ENCODE measurements at regions not wholly inside any gene's neighbourhood (a gene's known extent, or its start where the extent isn't known, plus 50 kb on each side); places are given as distances from the start of the nearest gene placed in this dataset.
"Not testable (repeated sequence)": the region's sequence is repeated elsewhere in the genome, so short reads cannot be mapped to it uniquely, and the experiment has no call there.

- no peak for DNase-seq (ENCODE audit: low spot score)
These were observed 107.9 kb upstream of the FAM174B start for GRCh38 chr15:92763459-92763858.

GRCh38 chr15:92768131-92768530, 112.6 kb upstream of the FAM174B start:
- not testable (repeated sequence) for DNase-seq (ENCODE audit: low spot score)

DNA sequence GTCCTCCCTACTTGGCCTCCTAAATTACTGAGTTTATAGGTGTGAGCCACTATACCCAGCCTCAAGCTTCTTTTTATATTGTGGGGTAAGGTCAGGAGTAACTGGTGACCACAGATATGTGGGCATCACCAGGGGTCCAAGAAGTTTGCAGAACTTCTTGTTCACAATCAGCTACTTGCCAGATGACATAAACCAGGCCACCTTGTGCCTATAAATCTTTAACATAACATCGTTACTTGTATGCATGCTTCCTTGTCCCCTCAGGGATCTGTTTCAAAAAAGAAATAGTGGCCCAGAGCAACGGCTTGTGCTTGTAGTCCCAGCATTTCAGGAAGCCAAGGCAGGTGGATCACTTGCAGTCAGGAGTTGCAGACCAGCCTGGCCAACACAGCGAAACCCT, 115.1 kb upstream of the FAM174B start:
- DNase-seq (ENCODE audit: low spot score): no peak

DNA sequence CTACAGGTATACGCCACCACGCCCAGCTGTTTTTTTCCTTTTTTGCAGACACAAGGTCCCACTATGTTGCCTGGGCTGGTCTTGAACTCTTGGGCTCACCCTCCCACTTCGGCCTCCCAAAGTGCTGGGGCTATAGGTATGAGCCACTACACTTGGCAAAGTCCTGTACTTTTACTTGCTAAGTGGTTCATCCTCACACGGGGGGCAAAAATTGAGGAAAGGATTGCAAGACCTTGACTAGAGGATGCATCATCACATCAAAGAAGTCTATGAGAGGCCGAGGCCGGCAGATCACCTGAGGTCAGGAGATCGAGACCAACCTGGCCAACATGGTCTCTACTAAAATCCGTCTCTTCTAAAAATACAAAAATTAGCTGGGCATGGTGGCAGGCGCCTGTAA, 116.5 kb upstream of the FAM174B start:
- DNase-seq (ENCODE audit: low spot score): no peak

DNA sequence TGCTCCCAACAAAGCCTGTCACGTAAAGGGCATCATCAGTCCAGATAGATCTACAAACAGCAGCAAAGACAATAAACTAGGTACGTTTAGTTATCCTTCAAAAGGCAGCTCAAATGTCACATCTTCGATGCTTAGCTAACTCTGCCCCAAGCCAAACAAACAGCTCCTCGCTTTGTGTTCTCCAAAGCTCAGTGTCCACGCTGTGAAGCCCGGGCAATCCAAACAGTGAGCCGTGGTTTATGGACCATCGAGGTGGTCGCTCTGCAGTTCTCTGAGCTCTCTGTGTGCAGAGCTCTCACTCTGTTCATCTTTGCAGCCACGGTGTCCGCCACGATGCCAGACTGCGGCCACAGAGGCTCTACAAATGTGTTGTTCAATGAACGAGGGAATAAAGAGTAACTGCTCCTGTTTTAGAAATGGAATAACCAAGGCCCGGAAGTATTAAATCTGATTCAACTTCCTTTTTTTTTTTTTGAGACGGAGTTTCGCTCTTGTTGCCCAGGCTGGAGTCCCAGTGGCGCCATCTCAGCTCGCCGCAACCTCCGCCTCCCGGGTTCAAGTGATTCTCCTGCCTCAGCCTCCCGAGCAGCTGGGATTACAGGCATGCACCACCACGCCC, 117.2 kb upstream of the FAM174B start:
- DNase-seq (ENCODE audit: low spot score): no peak

- no peak for DNase-seq (ENCODE audit: low spot score)
These were observed 117.8 kb upstream of the FAM174B start for GRCh38 chr15:92773340-92773739.

GRCh38 chr15:92779874-92780273, 120.2 kb upstream of the CHD2 start:
- no peak for DNase-seq (ENCODE audit: low spot score)

GRCh38 chr15:92780843-92781242, 119.3 kb upstream of the CHD2 start:
- no peak for DNase-seq (ENCODE audit: low spot score)

DNA sequence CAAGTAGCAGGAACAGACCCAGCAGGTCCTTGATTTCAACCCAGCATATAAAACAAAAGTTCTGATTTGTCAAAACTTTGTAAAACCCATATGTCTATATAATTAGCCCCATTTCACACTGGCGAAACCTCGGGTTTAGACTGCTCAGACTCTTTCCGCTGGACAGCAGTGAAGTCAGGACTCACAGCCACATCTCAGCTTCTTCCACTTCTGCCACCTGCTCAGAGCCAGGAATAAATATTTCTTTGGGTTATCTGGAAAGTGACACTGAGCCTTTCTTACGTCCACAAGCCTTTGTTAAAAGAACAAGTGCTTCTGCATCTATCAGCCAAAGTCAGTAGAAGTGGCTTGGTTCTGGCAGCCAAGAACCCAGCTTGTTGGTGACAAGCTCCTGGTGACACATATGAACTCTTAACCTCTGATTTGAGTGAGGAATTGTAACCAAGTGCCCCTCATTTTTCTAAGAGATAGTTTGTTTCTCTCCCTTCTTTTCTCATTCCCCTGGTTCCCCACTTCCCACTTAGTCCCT, 118.1 kb upstream of the CHD2 start:
- DNase-seq (ENCODE audit: low spot score): no peak

DNA sequence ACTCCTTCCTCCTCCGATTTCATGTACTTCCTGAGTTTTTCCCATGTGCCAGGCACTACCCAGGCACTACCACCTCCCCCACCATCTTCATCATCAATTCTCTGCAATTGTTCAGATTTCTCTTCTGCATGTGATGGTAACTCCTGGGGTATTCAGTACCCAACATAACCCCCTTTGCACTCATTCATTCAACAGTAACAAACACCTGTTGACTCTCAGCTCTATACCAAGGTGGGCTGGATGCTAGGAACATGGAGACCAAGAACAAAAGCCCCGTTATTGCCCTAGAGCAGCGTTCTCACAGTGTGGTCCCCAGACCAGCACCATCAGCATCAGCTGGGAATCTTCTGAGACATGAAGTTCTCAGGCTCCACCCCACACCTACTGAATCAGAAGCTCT, 113.0 kb upstream of the CHD2 start:
- no peak for DNase-seq (ENCODE audit: low spot score)

DNA sequence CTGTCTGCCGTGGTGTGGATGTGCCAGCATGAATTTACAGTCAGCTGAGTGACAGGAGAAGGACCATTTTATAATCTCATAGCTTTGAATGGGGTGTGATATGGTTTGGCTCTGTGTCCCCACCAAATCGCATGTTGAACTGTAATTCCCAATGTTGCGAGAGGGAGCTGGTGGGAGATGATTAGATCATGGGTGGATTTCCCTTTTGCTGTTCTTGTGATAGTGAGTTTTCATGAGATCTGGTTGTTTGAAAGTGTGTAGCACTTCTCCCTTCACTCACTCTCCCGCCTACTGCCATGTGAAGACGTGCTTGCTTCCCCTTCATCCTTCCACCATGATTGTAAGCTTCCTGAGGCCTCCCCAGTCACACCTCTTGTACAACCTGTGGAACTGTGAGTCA, 111.9 kb upstream of the CHD2 start:
- DNase-seq (ENCODE audit: low spot score): no peak

GRCh38 chr15:92788793-92789192, 111.3 kb upstream of the CHD2 start:
- not testable (repeated sequence) for DNase-seq (ENCODE audit: low spot score)

- no peak for DNase-seq (ENCODE audit: low spot score)
These were observed 103.9 kb upstream of the CHD2 start for GRCh38 chr15:92796161-92796611.

- peak; percentile 76 for DNase-seq (ENCODE audit: low spot score)
These were observed 102.7 kb upstream of the CHD2 start for GRCh38 chr15:92797168-92798052.

DNA sequence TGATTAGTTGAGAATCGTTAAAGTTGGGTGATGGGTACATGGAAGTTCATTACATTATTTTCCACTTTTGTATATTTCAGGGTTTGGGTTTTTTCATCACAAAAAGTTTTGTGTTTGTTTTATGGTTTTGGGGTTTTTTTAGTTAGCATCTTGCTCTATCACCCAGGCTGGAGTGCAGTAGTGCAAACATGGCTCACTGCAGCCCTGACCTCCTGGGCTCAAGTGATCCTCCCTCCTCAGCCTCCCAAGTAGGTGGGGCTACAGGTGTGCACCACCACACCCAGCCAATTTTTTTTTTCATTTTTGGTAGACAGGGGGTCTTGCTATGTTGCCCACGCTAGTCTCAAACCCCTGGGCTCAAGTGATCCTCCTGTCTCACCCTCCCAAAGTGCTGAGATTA, 100.1 kb upstream of the CHD2 start:
- DNase-seq (ENCODE audit: low spot score): no peak

- DNase-seq (ENCODE audit: low spot score): not testable (repeated sequence)
These were observed 99.6 kb upstream of the CHD2 start for GRCh38 chr15:92800416-92801055.

- DNase-seq (ENCODE audit: low spot score): not testable (repeated sequence)
These were observed 98.9 kb upstream of the CHD2 start for GRCh38 chr15:92801056-92801773.

DNA sequence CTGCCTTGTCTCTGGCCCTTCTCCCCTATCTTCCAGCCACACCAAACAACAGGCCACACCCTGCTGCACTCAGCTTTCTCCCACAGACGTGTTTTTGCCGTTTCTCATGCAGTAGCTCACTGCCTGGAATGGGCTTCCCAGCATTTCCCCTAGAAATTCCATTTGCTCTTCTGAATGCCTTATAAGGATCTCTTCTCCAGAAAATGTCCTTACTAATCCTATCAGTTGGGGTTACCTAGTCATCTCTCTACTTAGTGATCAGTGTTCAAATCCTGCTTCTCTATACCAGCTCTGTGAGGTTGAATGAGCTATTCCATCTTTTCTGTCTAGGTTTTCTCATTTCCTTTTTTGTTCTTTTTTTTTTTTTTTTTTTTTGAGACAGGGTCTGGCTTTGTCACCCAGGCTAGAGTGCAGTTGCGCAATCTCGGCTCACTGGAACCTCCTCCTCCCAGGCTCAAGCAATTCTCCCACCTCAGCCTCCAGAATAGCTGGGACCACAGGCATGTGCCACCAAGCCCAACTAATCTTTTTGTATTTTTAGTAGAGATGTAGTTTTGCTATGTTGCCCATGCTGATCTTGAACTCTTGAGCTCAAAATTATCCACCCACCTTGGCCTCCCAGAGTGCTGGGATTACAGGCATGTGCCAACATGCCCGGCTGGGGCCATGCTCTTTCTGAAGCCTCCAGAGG, 98.2 kb upstream of the CHD2 start:
- DNase-seq (ENCODE audit: low spot score): peak; percentile 49

DNA sequence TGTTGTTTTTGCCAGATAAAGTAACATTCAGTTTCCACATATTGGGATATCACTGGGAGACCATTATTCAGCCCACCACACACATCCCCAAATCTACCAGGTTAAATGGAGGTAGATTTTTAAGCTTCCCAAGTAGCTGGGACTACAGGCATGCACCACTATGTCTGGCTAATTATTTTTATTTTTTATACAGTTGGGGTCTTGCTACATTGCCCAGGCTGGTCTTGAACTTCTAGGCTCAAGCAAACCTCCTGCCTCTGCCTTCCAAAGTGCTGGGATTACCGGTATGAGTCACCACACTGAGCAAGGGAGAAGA, 96.6 kb upstream of the CHD2 start:
- no peak for DNase-seq (ENCODE audit: low spot score)

GRCh38 chr15:92803852-92804609, 96.1 kb upstream of the CHD2 start:
- DNase-seq (ENCODE audit: low spot score): peak; percentile 55

DNA sequence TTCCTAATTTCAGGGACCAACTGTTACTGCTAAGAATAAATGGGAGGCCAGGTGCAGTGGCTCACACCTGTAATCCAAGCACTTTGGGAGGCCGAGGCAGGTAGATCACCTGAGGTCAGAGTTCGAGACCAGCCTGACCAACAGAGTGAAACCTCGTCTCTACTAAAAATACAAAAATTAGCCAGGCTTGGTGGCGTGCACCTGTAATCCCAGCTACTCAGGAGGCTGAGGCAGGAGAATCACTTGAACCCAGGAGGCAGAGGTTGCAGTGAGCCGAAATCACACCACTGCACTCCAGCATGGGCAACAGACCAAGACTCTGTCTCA, 95.6 kb upstream of the CHD2 start:
- not testable (repeated sequence) for DNase-seq (ENCODE audit: low spot score)
